ENCODE measurements at regions not wholly inside any gene's neighbourhood (a gene's known extent, or its start where the extent isn't known, plus 50 kb on each side); places are given as distances from the start of the nearest gene placed in this dataset.

GRCh38 chr2:187158452-187158851 is 289.6 kb downstream of the CALCRL start:
- TF ChIP-seq, protein P1, sequence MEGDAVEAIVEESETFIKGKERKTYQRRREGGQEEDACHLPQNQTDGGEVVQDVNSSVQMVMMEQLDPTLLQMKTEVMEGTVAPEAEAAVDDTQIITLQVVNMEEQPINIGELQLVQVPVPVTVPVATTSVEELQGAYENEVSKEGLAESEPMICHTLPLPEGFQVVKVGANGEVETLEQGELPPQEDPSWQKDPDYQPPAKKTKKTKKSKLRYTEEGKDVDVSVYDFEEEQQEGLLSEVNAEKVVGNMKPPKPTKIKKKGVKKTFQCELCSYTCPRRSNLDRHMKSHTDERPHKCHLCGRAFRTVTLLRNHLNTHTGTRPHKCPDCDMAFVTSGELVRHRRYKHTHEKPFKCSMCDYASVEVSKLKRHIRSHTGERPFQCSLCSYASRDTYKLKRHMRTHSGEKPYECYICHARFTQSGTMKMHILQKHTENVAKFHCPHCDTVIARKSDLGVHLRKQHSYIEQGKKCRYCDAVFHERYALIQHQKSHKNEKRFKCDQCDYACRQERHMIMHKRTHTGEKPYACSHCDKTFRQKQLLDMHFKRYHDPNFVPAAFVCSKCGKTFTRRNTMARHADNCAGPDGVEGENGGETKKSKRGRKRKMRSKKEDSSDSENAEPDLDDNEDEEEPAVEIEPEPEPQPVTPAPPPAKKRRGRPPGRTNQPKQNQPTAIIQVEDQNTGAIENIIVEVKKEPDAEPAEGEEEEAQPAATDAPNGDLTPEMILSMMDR (IDR thresholded peaks at IDR 0.05): no peak
- TF ChIP-seq ZFX (IDR thresholded peaks at IDR 0.05; ENCODE audit: borderline replicate concordance): no peak
- H3K27ac ChIP-seq: no peak overlapping the region

GRCh38 chr2:187157046-187157445 is 291.0 kb downstream of the CALCRL start:
- no peak overlapping the region for H3K27ac ChIP-seq
- no peak for TF ChIP-seq ZFX (IDR thresholded peaks at IDR 0.05; ENCODE audit: borderline replicate concordance)

DNA sequence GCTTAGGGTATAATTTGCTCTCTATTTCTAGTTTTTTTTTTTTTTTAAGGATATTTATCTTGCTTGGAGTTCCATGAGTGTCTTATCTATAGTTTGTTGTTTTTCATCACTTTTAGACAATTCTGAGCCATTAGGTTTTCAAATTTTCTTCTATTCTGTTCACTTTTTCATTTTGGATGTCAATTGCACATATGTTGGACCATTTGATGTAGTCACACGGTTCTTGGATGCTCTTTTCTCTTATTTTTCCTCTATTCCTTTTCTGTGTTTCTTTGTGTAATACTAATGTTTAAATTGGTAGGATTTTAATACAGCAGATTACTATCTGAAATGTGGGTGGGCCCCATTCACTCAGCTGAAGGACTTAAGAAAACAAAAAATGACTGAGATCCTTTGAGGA is 292.6 kb downstream of the CALCRL start:
- H3K27ac ChIP-seq: no peak overlapping the region
- TF ChIP-seq, protein P1 (IDR thresholded peaks at IDR 0.05): no peak
- no peak for TF ChIP-seq ZFX (IDR thresholded peaks at IDR 0.05; ENCODE audit: borderline replicate concordance)

GRCh38 chr2:187150670-187151069 is 297.4 kb downstream of the CALCRL start:
- H3K27ac ChIP-seq: no peak overlapping the region
- no peak for TF ChIP-seq ZFX (IDR thresholded peaks at IDR 0.05; ENCODE audit: borderline replicate concordance)
- TF ChIP-seq, protein P1 (IDR thresholded peaks at IDR 0.05): no peak

GRCh38 chr2:187148059-187148714 is 299.2 kb upstream of the ZSWIM2 start:
- no peak for TF ChIP-seq ZFX (IDR thresholded peaks at IDR 0.05; ENCODE audit: borderline replicate concordance)
- TF ChIP-seq, protein P1 (IDR thresholded peaks at IDR 0.05): no peak
- no peak overlapping the region for H3K27ac ChIP-seq

DNA sequence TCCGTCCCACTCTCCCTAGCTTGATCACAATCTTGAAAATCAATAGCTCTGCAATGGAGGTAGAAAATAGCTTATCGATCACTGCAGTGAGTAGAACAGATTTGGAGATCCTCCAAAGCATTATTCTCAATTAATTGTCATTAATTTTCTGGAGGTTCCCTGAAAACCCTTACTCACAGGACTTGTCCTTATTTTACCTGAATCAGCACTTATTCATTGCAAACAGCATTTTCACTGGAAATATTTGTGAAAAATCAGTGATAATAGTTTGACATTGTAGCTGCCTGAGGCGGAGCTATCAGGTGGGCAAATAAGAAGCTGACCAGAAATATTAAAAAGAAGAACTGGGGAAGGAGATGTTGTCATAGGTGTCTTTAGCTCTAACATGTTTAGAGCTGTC is 294.6 kb upstream of the ZSWIM2 start:
- TF ChIP-seq, protein P1 (IDR thresholded peaks at IDR 0.05): no peak
- no peak for TF ChIP-seq ZFX (IDR thresholded peaks at IDR 0.05; ENCODE audit: borderline replicate concordance)
- no peak overlapping the region for H3K27ac ChIP-seq

DNA sequence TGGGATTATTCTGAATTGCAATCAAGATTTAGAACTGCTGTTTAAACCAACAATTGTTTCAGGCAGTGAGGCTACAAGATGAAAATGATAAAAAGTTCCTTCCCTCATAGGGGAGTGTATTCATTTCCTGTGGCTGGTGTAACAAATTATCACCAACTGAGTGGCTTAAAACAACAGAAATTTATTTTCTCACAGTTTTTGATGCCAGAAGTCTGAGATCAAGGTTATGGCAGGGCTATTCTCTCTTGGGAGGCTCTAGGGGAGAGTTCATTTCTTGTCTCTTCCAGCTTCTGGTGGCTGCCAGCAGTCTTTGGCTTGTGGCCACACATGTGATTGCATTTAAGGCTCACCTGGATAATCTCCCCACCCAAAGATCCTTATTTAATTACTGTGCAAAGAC is 290.5 kb upstream of the ZSWIM2 start:
- TF ChIP-seq, protein P1 (IDR thresholded peaks at IDR 0.05): no peak
- TF ChIP-seq ZFX (IDR thresholded peaks at IDR 0.05; ENCODE audit: borderline replicate concordance): no peak
- no peak overlapping the region for H3K27ac ChIP-seq

GRCh38 chr2:187138265-187138664 is 289.3 kb upstream of the ZSWIM2 start:
- H3K27ac ChIP-seq: no peak overlapping the region
- TF ChIP-seq, protein P1 (IDR thresholded peaks at IDR 0.05): peak; percentile 59
- no peak for TF ChIP-seq ZFX (IDR thresholded peaks at IDR 0.05; ENCODE audit: borderline replicate concordance)
